OCI-LY1 (cell line): ENCODE measurements at regions not wholly inside any gene's neighbourhood (a gene's known extent, or its start where the extent isn't known, plus 50 kb on each side); places are given as distances from the start of the nearest gene placed in this dataset.

Experiments used
- CTCF ChIP-seq: fragments of 200-600 bp; sonication (generic), shearing (Covaris generic); IDR thresholded peaks from 2 replicates; pipeline ENCODE4 v1.5.1; 2017; ENCODE audit warnings: mild to moderate bottlenecking, antibody characterized with exemption, low read length, moderate library complexity, mixed read lengths
- EZH2 ChIP-seq: fragments of 200-600 bp; sonication (generic), shearing (Covaris generic); IDR thresholded peaks from 2 replicates; pipeline ENCODE4 v1.8.0; 2017; ENCODE audit warnings: borderline replicate concordance, mixed run types, mild to moderate bottlenecking, antibody characterized with exemption, low read length, moderate library complexity, mixed read lengths

DNA sequence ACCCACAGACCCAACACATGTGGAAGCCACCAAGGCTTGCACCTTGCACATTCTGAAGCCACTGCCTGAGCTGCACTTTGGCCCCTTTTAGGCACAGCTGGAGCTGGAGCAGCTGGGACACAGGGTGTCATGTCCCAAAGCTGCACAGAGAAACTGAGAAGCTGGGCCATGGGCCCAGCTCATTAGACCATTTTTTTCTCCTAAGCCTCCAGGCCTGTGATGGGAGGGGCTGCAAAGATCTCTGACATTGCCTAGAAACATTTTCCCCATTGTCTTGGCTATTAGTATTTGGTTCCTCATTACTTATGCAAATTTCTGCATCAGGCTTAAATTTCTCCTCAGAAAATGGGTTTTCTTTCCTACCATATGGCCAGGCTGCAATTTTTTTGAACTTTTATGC is 447.4 kb upstream of the HS3ST1 start:
- TF ChIP-seq CTCF (no peak), EZH2 (no peak)
